ENCODE measurements at regions not wholly inside any gene's neighbourhood (a gene's known extent, or its start where the extent isn't known, plus 50 kb on each side); places are given as distances from the start of the nearest gene placed in this dataset.

GRCh38 chr9:73855206-73855605 is 641.9 kb upstream of the RORB start:
- intact Hi-C loops (cut with micrococcal nuclease): no loop called here
- no peak overlapping the region for H3K4me3 Mint-ChIP-seq
- no peak overlapping the region for H3K27ac Mint-ChIP-seq
- no peaks in the 10 kb centered on the region for H3K36me3 ChIP-seq (replicated peaks in 1 of 2; ENCODE audit: control insufficient read depth in 1 of 2, insufficient read depth in 2 of 2, low read length in 2 of 2)
- H3K4me2 ChIP-seq (replicated peaks; ENCODE audit: extremely low read depth, low read length, poor library complexity, severe bottlenecking): no peak overlapping the region
- no peaks in the 10 kb centered on the region for H3K27me3 Mint-ChIP-seq (ENCODE audit: low read depth in 3 of 3)
- no peak overlapping the region for H2AFZ ChIP-seq (ENCODE audit: insufficient read depth, low read depth, low read length, poor library complexity, severe bottlenecking)
- H3K27ac ChIP-seq (ENCODE audit: low read depth in 1 of 2, low read length in 2 of 2): no peak overlapping the region
- DNase-seq: no peak
- H3K9ac ChIP-seq (ENCODE audit: insufficient read depth, low read length, poor library complexity, severe bottlenecking): no peak overlapping the region
- no peaks in the 10 kb centered on the region for H4K20me1 ChIP-seq (ENCODE audit: insufficient read depth, low read length)
- TF ChIP-seq CTCF (IDR thresholded peaks at IDR 0.05): no peak
- no peaks in the 10 kb centered on the region for H3K79me2 ChIP-seq (ENCODE audit: insufficient read depth, low read length)
- no peak overlapping the region for H3K4me3 ChIP-seq (replicated peaks in 1 of 3; ENCODE audit: low read depth in 2 of 3, low read length in 3 of 3)
- H3K9me3 ChIP-seq (replicated peaks in 1 of 2; ENCODE audit: control insufficient read depth in 1 of 2, insufficient read depth in 1 of 2, low read length in 2 of 2): no peaks in the 10 kb centered on the region
- no peaks in the 10 kb centered on the region for H3K4me1 Mint-ChIP-seq
- no peaks in the 10 kb centered on the region for H3K4me1 ChIP-seq (ENCODE audit: control insufficient read depth in 1 of 2, insufficient read depth in 2 of 2, low read length in 2 of 2)
- peaks cover 0 to 1% (median 0%) of the 10 kb centered on the region in 7 donors for H3K9me3 Mint-ChIP-seq
- H3K36me3 Mint-ChIP-seq: no peaks in the 10 kb centered on the region
- no peaks in the 10 kb centered on the region for H3K27me3 ChIP-seq (ENCODE audit: control insufficient read depth in 2 of 2, insufficient read depth in 2 of 2, low read length in 2 of 2)

GRCh38 chr9:73863924-73864323 is 633.2 kb upstream of the RORB start:
- H3K4me3 Mint-ChIP-seq: no peak overlapping the region
- intact Hi-C loops (cut with micrococcal nuclease): no loop called here
- Histone ChIP-seq H3K4me2 (replicated peaks; ENCODE audit: extremely low read depth, low read length, poor library complexity, severe bottlenecking) (no peak overlapping the region), H3K9ac (ENCODE audit: insufficient read depth, low read length, poor library complexity, severe bottlenecking) (no peak overlapping the region), H3K9me3 (replicated peaks in 1 of 2; ENCODE audit: control insufficient read depth in 1 of 2, insufficient read depth in 1 of 2, low read length in 2 of 2) (no peaks in the 10 kb centered on the region), H3K27ac (ENCODE audit: low read depth in 1 of 2, low read length in 2 of 2) (no peak overlapping the region), H3K4me3 (replicated peaks in 1 of 3; ENCODE audit: low read depth in 2 of 3, low read length in 3 of 3) (no peak overlapping the region), H3K4me1 (ENCODE audit: control insufficient read depth in 1 of 2, insufficient read depth in 2 of 2, low read length in 2 of 2) (no peaks in the 10 kb centered on the region), H3K79me2 (ENCODE audit: insufficient read depth, low read length) (no peaks in the 10 kb centered on the region), H2AFZ (ENCODE audit: insufficient read depth, low read depth, low read length, poor library complexity, severe bottlenecking) (no peak overlapping the region), H3K36me3 (replicated peaks in 1 of 2; ENCODE audit: control insufficient read depth in 1 of 2, insufficient read depth in 2 of 2, low read length in 2 of 2) (no peaks in the 10 kb centered on the region), H4K20me1 (ENCODE audit: insufficient read depth, low read length) (no peaks in the 10 kb centered on the region), H3K27me3 (ENCODE audit: control insufficient read depth in 2 of 2, insufficient read depth in 2 of 2, low read length in 2 of 2) (no peaks in the 10 kb centered on the region)
- H3K27me3 Mint-ChIP-seq (ENCODE audit: low read depth in 3 of 3): peaks cover 0 to 3% (median 3%) of the 10 kb centered on the region in 3 donors
- no peaks in the 10 kb centered on the region for H3K4me1 Mint-ChIP-seq
- H3K27ac Mint-ChIP-seq: no peak overlapping the region
- DNase-seq: no peak
- no peak for TF ChIP-seq CTCF (IDR thresholded peaks at IDR 0.05)
- no peaks in the 10 kb centered on the region for H3K36me3 Mint-ChIP-seq
- no peaks in the 10 kb centered on the region for H3K9me3 Mint-ChIP-seq

Measured in CD14-positive monocyte (primary cell).